Stimulated activated CD4-positive, alpha-beta T cell treated with anti-CD3 and anti-CD28 coated beads, Interleukin-12 subunit alpha, Interleukin-12 subunit beta, amount 100 ng/mL, for 4 hours (primary cell): ENCODE measurements at regions not wholly inside any gene's neighbourhood (a gene's known extent, or its start where the extent isn't known, plus 50 kb on each side); places are given as distances from the start of the nearest gene placed in this dataset.

Source experiments
- DNase-seq: peaks from one replicate; pipeline ENCODE4 v3.0.0-alpha.2; 2020

GRCh38 chr5:34570143-34570542, 86.0 kb upstream of the RAI14 start:
- DNase-seq: no peak

- no peak for DNase-seq
Measured at GRCh38 chr5:34570721-34571676, 85.1 kb upstream of the RAI14 start.

GRCh38 chr5:34571677-34572041, 84.5 kb upstream of the RAI14 start:
- DNase-seq: no peak

- DNase-seq: no peak
Measured at GRCh38 chr5:34574936-34575467, 81.1 kb upstream of the RAI14 start.

- DNase-seq: no peak
Measured at GRCh38 chr5:34576891-34577666, 79.0 kb upstream of the RAI14 start.

- DNase-seq: no peak
Measured at GRCh38 chr5:34578962-34579361, 77.2 kb upstream of the RAI14 start.

- no peak for DNase-seq
Measured at GRCh38 chr5:34580983-34581382, 75.1 kb upstream of the RAI14 start.

- no peak for DNase-seq
Measured at GRCh38 chr5:34582371-34582770, 73.8 kb upstream of the RAI14 start.

GRCh38 chr5:34583167-34583566, 73.0 kb upstream of the RAI14 start:
- no peak for DNase-seq

GRCh38 chr5:34584165-34584564, 72.0 kb upstream of the RAI14 start:
- DNase-seq: no peak

GRCh38 chr5:34585601-34586104, 70.5 kb upstream of the RAI14 start:
- DNase-seq: no peak

- no peak for DNase-seq
Measured at GRCh38 chr5:34586117-34586885, 69.8 kb upstream of the RAI14 start.

GRCh38 chr5:34587355-34588241, 68.5 kb upstream of the RAI14 start:
- no peak for DNase-seq

- no peak for DNase-seq
Measured at GRCh38 chr5:34589832-34590231, 66.3 kb upstream of the RAI14 start.

GRCh38 chr5:34591723-34592122, 64.4 kb upstream of the RAI14 start:
- DNase-seq: no peak

GRCh38 chr5:34597034-34598027, 58.8 kb upstream of the RAI14 start:
- DNase-seq: no peak

GRCh38 chr5:34598177-34598794, 57.8 kb upstream of the RAI14 start:
- DNase-seq: no peak

- no peak for DNase-seq
Measured at GRCh38 chr5:34599471-34600117, 56.5 kb upstream of the RAI14 start.

- no peak for DNase-seq
Measured at GRCh38 chr5:34600118-34600493, 56.0 kb upstream of the RAI14 start.
